GM23338 (cell line): ENCODE measurements at regions not wholly inside any gene's neighbourhood (a gene's known extent, or its start where the extent isn't known, plus 50 kb on each side); places are given as distances from the start of the nearest gene placed in this dataset.

Experiments
- ATAC-seq: fragments of 200-7000 bp; cut with Tn5 transposase; 3 replicates; pipeline ENCODE4 v1.9.1; 2020
- DNase-seq: peaks from one replicate; pipeline ENCODE4 v3.0.0-alpha.2; 2015; ENCODE audit warnings: low spot score
- H2AFZ ChIP-seq: fragments of 200-600 bp; sonication (generic); 2 replicates; pipeline ENCODE4 v1.8.0; 2016; ENCODE audit warnings: antibody characterized with exemption, mild to moderate bottlenecking, moderate library complexity
- H3F3A ChIP-seq: fragments of 200-600 bp; sonication (generic); replicated peaks from 2 replicates; pipeline ENCODE4 v1.8.0; 2017; ENCODE audit warnings: antibody characterized with exemption, mixed run types, low read depth
- H3K27ac ChIP-seq: fragments of 200-600 bp; sonication (generic); 2 replicates; pipeline ENCODE4 v1.6.1; 2016; ENCODE audit warnings: low read depth
- H3K27me3 ChIP-seq: fragments of 200-600 bp; sonication (generic); 2 replicates; pipeline ENCODE4 v1.8.0; 2016; ENCODE audit warnings: mild to moderate bottlenecking, mixed run types, moderate library complexity; ENCODE audit not compliant: insufficient read depth
- H3K36me3 ChIP-seq: fragments of 200-600 bp; sonication (generic); 2 replicates; pipeline ENCODE4 v1.8.0; 2016; ENCODE audit warnings: mild to moderate bottlenecking; ENCODE audit not compliant: insufficient read depth
- H3K4me1 ChIP-seq: fragments of 200-600 bp; sonication (generic); 2 replicates; pipeline ENCODE4 v1.8.0; 2016; ENCODE audit warnings: mild to moderate bottlenecking, moderate library complexity; ENCODE audit not compliant: insufficient read depth
- H3K4me2 ChIP-seq: fragments of 200-600 bp; sonication (generic); 2 replicates; pipeline ENCODE4 v1.7.1; 2017; ENCODE audit warnings: mixed run types
- H3K4me3 ChIP-seq: fragments of 200-600 bp; sonication (generic); 2 replicates; pipeline ENCODE4 v1.6.1; 2016; ENCODE audit warnings: mixed run types
- H3K79me2 ChIP-seq: fragments of 200-600 bp; sonication (generic); replicated peaks from 2 replicates; pipeline ENCODE4 v1.8.0; 2017; ENCODE audit warnings: mild to moderate bottlenecking; ENCODE audit not compliant: insufficient read depth
- H3K9me2 ChIP-seq: fragments of 200-600 bp; sonication (generic); 2 replicates; pipeline ENCODE4 v1.8.0; 2017; ENCODE audit not compliant: insufficient read depth
- H4K20me1 ChIP-seq: fragments of 200-600 bp; sonication (generic); replicated peaks from 2 replicates; pipeline ENCODE4 v1.8.0; 2017; ENCODE audit warnings: mild to moderate bottlenecking; ENCODE audit not compliant: insufficient read depth
- H3K27ac Mint-ChIP-seq: 2 replicates; pipeline ENCODE4 v1.8.0; 2020; ENCODE audit warnings: inconsistent platforms, mild to moderate bottlenecking, moderate library complexity, mixed read lengths
- H3K27me3 Mint-ChIP-seq: 3 replicates; pipeline ENCODE4 v1.8.0; 2022; ENCODE audit warnings: low read depth, mild to moderate bottlenecking, moderate library complexity, mixed read lengths, inconsistent platforms; ENCODE audit not compliant: insufficient read depth, poor library complexity
- H3K36me3 Mint-ChIP-seq: 3 replicates; pipeline ENCODE4 v1.8.0; 2021; ENCODE audit warnings: low read depth, mild to moderate bottlenecking, inconsistent platforms, moderate library complexity, mixed read lengths
- H3K4me1 Mint-ChIP-seq: 3 replicates; pipeline ENCODE4 v1.8.0; 2020; ENCODE audit warnings: mild to moderate bottlenecking, inconsistent platforms, mixed read lengths
- H3K4me3 Mint-ChIP-seq: 3 replicates; pipeline ENCODE4 v1.8.0; 2021; ENCODE audit warnings: moderate library complexity, mild to moderate bottlenecking, inconsistent platforms, mixed read lengths
- H3K9me3 Mint-ChIP-seq: 3 replicates; pipeline ENCODE4 v1.8.0; 2020; ENCODE audit warnings: moderate library complexity, mild to moderate bottlenecking, inconsistent platforms, mixed read lengths
- EZH2phosphoT487 ChIP-seq: fragments of 200-600 bp; sonication (generic); IDR thresholded peaks from one replicate; pipeline ENCODE4 v1.8.1; 2018; ENCODE audit warnings: antibody characterized with exemption; ENCODE audit not compliant: unreplicated experiment
- JUNB ChIP-seq: IDR thresholded peaks from one replicate; pipeline ENCODE4 v1.6.1; 2016; ENCODE audit warnings: antibody characterized with exemption; ENCODE audit not compliant: unreplicated experiment
- NANOG ChIP-seq: IDR thresholded peaks from 2 replicates; pipeline ENCODE4 v1.6.1; 2016; ENCODE audit warnings: antibody characterized with exemption, borderline replicate concordance
- POLR2AphosphoS5 ChIP-seq: IDR thresholded peaks from 2 replicates; pipeline ENCODE4 v1.6.1; 2016; ENCODE audit warnings: antibody characterized with exemption, low read depth
- ZNF114 ChIP-seq: fragments of 250-450 bp; sonication (Bioruptor Pico); IDR thresholded peaks from 2 replicates; pipeline ENCODE4 v1.5.0; 2020; ENCODE audit warnings: mild to moderate bottlenecking, moderate library complexity
- ZNF331 ChIP-seq: fragments of 250-450 bp; sonication (Bioruptor Pico); IDR thresholded peaks from 2 replicates; pipeline ENCODE4 v1.5.0; 2020; ENCODE audit warnings: low read depth, mild to moderate bottlenecking, moderate library complexity
- TF ChIP-seq, protein P1 (sequence below): IDR thresholded peaks from 2 replicates; pipeline ENCODE4 v1.6.1; 2016; ENCODE audit warnings: antibody characterized with exemption

DNA sequence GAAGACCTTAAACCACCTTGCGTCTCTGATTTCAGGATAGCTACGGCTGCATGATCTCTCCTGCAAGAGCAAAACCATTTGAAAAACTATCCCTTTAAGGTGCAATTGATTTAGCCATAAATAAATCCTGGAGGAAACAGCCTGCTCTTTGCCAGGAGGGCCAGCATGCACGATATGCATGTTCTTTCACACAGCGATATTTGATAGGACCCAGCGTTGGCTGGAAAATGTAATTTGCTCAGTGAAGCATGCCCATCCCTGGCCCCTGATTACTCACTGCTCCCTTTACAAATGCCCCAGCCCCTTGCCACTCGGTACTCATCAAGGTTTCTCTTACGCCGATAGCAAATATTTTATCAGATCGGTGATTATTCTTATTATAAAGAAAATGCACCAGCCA, 315.4 kb downstream of the CDH2 start:
- DNase-seq (no peak), ATAC-seq (no peak)
- Mint-ChIP-seq H3K36me3 (no peaks in the 10 kb centered on the region), H3K27me3 (peaks cover 3% of the 10 kb centered on the region), H3K4me3 (no peak overlapping the region), H3K9me3 (no peaks in the 10 kb centered on the region), H3K27ac (no peak overlapping the region), H3K4me1 (peaks cover 5% of the 10 kb centered on the region; the same call in 1 of the 3 replicates)
- Histone ChIP-seq H3K36me3 (no peaks in the 10 kb centered on the region), H3K27me3 (no peaks in the 10 kb centered on the region), H4K20me1 (no peaks in the 10 kb centered on the region), H3K27ac (no peak overlapping the region), H3K4me1 (no peaks in the 10 kb centered on the region), H3F3A (no peaks in the 10 kb centered on the region), H3K4me2 (no peak overlapping the region), H3K4me3 (no peak overlapping the region), H2AFZ (no peak overlapping the region), H3K79me2 (no peaks in the 10 kb centered on the region), H3K9me2 (no peaks in the 10 kb centered on the region)
- no peak for TF ChIP-seq JUNB
- TF ChIP-seq, protein P1, sequence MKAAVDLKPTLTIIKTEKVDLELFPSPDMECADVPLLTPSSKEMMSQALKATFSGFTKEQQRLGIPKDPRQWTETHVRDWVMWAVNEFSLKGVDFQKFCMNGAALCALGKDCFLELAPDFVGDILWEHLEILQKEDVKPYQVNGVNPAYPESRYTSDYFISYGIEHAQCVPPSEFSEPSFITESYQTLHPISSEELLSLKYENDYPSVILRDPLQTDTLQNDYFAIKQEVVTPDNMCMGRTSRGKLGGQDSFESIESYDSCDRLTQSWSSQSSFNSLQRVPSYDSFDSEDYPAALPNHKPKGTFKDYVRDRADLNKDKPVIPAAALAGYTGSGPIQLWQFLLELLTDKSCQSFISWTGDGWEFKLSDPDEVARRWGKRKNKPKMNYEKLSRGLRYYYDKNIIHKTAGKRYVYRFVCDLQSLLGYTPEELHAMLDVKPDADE = no peak

DNA sequence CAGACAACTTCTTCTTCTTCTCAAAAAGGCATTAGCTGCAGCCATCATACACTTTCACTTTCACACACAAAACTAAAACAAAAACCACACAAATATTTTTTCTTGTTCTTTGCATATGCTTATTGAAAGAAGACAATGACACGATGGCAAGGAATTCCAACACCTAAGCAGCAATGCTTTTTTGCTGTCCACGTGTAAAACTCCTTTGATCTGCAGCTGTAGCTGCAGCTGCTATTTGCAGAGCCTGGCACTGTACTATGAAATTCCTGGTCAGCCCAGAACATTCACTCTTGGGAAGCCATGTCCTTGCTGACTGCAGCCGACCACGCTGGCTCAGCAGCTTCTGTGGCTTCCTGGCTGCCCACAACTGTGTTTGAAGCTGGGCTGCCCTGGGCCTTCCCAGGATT, 316.2 kb downstream of the CDH2 start:
- Mint-ChIP-seq H3K4me1 (peaks cover 5% of the 10 kb centered on the region; the same call in 1 of the 3 replicates), H3K4me3 (no peak overlapping the region), H3K27ac (no peak overlapping the region), H3K27me3 (peaks cover 3% of the 10 kb centered on the region), H3K9me3 (no peaks in the 10 kb centered on the region), H3K36me3 (no peaks in the 10 kb centered on the region)
- TF ChIP-seq NANOG (no peak), JUNB (no peak), ZNF331 (no peak), ZNF114 (no peak)
- TF ChIP-seq, protein P1 = no peak
- Histone ChIP-seq H3K4me2 (no peak overlapping the region), H3K4me1 (no peaks in the 10 kb centered on the region), H3K36me3 (no peaks in the 10 kb centered on the region), H3F3A (no peaks in the 10 kb centered on the region), H4K20me1 (no peaks in the 10 kb centered on the region), H3K79me2 (no peaks in the 10 kb centered on the region), H3K27ac (no peak overlapping the region), H2AFZ (peak overlapping the region; percentile 73), H3K27me3 (no peaks in the 10 kb centered on the region), H3K4me3 (no peak overlapping the region), H3K9me2 (no peaks in the 10 kb centered on the region)
- ATAC-seq = peak; percentile 58; the same call in 2 of the 3 replicates
- no peak for DNase-seq

DNA sequence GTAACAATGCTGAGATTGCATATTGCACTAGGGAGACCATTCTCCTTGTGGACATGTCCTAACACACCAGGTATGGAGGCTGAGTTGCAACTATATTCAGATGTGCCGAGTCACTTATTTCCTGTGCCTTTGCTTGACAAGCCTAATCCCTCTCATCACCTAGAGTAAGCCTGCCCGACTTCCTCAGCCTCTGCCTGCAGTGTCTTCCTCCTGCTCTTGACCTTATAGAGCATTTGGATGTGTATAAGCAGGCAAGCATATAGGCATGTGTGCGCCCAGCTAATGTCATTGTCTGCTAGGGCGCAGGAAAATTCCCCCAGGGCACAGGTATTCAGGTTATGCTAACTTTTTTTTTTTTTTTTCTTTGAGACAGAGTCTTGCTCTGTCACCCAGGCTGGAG, 316.9 kb downstream of the CDH2 start:
- Histone ChIP-seq H3K4me1 (no peaks in the 10 kb centered on the region), H3K9me2 (no peaks in the 10 kb centered on the region), H3K4me3 (no peak overlapping the region), H4K20me1 (no peaks in the 10 kb centered on the region), H3K27me3 (no peaks in the 10 kb centered on the region), H3K79me2 (no peaks in the 10 kb centered on the region), H3K36me3 (no peaks in the 10 kb centered on the region), H3K4me2 (no peak overlapping the region), H3K27ac (no peak overlapping the region), H2AFZ (peak overlapping the region; percentile 89), H3F3A (no peaks in the 10 kb centered on the region)
- H3K4me1 Mint-ChIP-seq = peaks cover 5% of the 10 kb centered on the region; the same call in 1 of the 3 replicates
- no peaks in the 10 kb centered on the region for H3K36me3 Mint-ChIP-seq
- no peak for ATAC-seq
- no peaks in the 10 kb centered on the region for H3K9me3 Mint-ChIP-seq
- TF ChIP-seq EZH2phosphoT487 = no peak
- no peak for TF ChIP-seq POLR2AphosphoS5
- no peak overlapping the region for H3K27ac Mint-ChIP-seq
- H3K4me3 Mint-ChIP-seq = no peak overlapping the region
- DNase-seq = no peak
- peaks cover 3% of the 10 kb centered on the region for H3K27me3 Mint-ChIP-seq
